PC-9 (cell line): ENCODE measurements at regions not wholly inside any gene's neighbourhood (a gene's known extent, or its start where the extent isn't known, plus 50 kb on each side); places are given as distances from the start of the nearest gene placed in this dataset.

Experiments
- CTCF ChIP-seq: fragments of 200-600 bp; sonication (generic); conservative IDR thresholded peaks from 2 replicates; pipeline ENCODE4 v1.6.1; 2017; ENCODE audit warnings: mixed run types, antibody characterized with exemption, mild to moderate bottlenecking, moderate library complexity
- EZH2 ChIP-seq: fragments of 200-600 bp; sonication (generic); IDR thresholded peaks from 2 replicates; pipeline ENCODE4 v1.8.0; 2017; ENCODE audit warnings: antibody characterized with exemption, low read depth

GRCh38 chr10:31611161-31611560, 292.1 kb downstream of the ZEB1 start:
- TF ChIP-seq CTCF (no peak), EZH2 (no peak)
